ENCODE measurements at regions not wholly inside any gene's neighbourhood (a gene's known extent, or its start where the extent isn't known, plus 50 kb on each side); places are given as distances from the start of the nearest gene placed in this dataset.

GRCh38 chr3:66142079-66142478 is 78.7 kb upstream of the SLC25A26 start:
- no peaks in the 10 kb centered on the region for H3K36me3 ChIP-seq (ENCODE audit: insufficient read depth, low read length)
- H3K9me3 ChIP-seq (ENCODE audit: low read length) = no peaks in the 10 kb centered on the region
- no peaks in the 10 kb centered on the region for H3K27me3 ChIP-seq (ENCODE audit: insufficient read depth, low read depth, low read length)
- no peaks in the 10 kb centered on the region for H4K20me1 ChIP-seq (ENCODE audit: insufficient read depth)
- no peak overlapping the region for H3K4me2 ChIP-seq (ENCODE audit: low read length)
- no peaks in the 10 kb centered on the region for H3F3A ChIP-seq (ENCODE audit: insufficient read depth, low read length, poor library complexity, severe bottlenecking)
- H3K79me2 ChIP-seq (replicated peaks; ENCODE audit: insufficient read depth, low read length) = no peaks in the 10 kb centered on the region
- TF ChIP-seq, protein P1, sequence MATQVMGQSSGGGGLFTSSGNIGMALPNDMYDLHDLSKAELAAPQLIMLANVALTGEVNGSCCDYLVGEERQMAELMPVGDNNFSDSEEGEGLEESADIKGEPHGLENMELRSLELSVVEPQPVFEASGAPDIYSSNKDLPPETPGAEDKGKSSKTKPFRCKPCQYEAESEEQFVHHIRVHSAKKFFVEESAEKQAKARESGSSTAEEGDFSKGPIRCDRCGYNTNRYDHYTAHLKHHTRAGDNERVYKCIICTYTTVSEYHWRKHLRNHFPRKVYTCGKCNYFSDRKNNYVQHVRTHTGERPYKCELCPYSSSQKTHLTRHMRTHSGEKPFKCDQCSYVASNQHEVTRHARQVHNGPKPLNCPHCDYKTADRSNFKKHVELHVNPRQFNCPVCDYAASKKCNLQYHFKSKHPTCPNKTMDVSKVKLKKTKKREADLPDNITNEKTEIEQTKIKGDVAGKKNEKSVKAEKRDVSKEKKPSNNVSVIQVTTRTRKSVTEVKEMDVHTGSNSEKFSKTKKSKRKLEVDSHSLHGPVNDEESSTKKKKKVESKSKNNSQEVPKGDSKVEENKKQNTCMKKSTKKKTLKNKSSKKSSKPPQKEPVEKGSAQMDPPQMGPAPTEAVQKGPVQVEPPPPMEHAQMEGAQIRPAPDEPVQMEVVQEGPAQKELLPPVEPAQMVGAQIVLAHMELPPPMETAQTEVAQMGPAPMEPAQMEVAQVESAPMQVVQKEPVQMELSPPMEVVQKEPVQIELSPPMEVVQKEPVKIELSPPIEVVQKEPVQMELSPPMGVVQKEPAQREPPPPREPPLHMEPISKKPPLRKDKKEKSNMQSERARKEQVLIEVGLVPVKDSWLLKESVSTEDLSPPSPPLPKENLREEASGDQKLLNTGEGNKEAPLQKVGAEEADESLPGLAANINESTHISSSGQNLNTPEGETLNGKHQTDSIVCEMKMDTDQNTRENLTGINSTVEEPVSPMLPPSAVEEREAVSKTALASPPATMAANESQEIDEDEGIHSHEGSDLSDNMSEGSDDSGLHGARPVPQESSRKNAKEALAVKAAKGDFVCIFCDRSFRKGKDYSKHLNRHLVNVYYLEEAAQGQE (IDR thresholded peaks at IDR 0.05; ENCODE audit: borderline replicate concordance) = no peak
- TF ChIP-seq SMC3 (conservative IDR thresholded peaks at IDR 0.05; ENCODE audit: poor library complexity) = no peak
- TF ChIP-seq MXI1 (conservative IDR thresholded peaks at IDR 0.05; ENCODE audit: poor library complexity, severe bottlenecking) = no peak
- no peak for TF ChIP-seq EZH2 (IDR thresholded peaks at IDR 0.05; ENCODE audit: borderline replicate concordance, insufficient read depth, low read length, poor library complexity, severe bottlenecking)
- TF ChIP-seq RAD21 (conservative IDR thresholded peaks at IDR 0.05) = no peak
- no peak for TF ChIP-seq EP300 (conservative IDR thresholded peaks at IDR 0.05; ENCODE audit: poor library complexity, severe bottlenecking)
- no peak for TF ChIP-seq POLR2AphosphoS5 (IDR thresholded peaks at IDR 0.05)
- TF ChIP-seq TAF1 (IDR thresholded peaks at IDR 0.05; ENCODE audit: low read depth) = no peak
- TF ChIP-seq, protein P2, sequence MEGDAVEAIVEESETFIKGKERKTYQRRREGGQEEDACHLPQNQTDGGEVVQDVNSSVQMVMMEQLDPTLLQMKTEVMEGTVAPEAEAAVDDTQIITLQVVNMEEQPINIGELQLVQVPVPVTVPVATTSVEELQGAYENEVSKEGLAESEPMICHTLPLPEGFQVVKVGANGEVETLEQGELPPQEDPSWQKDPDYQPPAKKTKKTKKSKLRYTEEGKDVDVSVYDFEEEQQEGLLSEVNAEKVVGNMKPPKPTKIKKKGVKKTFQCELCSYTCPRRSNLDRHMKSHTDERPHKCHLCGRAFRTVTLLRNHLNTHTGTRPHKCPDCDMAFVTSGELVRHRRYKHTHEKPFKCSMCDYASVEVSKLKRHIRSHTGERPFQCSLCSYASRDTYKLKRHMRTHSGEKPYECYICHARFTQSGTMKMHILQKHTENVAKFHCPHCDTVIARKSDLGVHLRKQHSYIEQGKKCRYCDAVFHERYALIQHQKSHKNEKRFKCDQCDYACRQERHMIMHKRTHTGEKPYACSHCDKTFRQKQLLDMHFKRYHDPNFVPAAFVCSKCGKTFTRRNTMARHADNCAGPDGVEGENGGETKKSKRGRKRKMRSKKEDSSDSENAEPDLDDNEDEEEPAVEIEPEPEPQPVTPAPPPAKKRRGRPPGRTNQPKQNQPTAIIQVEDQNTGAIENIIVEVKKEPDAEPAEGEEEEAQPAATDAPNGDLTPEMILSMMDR (IDR thresholded peaks at IDR 0.05; ENCODE audit: poor library complexity, severe bottlenecking) = no peak
- H2AFZ ChIP-seq (ENCODE audit: low read depth, low read length) = no peak overlapping the region
- no peak overlapping the region for H3K4me3 ChIP-seq (ENCODE audit: low read length)
- no peak overlapping the region for H3K9ac ChIP-seq (ENCODE audit: low read length)
- no peaks in the 10 kb centered on the region for H3K9me2 ChIP-seq (ENCODE audit: insufficient read depth, low read length)
- no peak overlapping the region for H3K27ac ChIP-seq (ENCODE audit: low read length)

GRCh38 chr3:66140743-66141372 is 79.9 kb upstream of the SLC25A26 start:
- no peaks in the 10 kb centered on the region for H3K36me3 ChIP-seq (ENCODE audit: insufficient read depth, low read length)
- no peaks in the 10 kb centered on the region for H3K79me2 ChIP-seq (replicated peaks; ENCODE audit: insufficient read depth, low read length)
- H3K9ac ChIP-seq (ENCODE audit: low read length) = no peak overlapping the region
- TF ChIP-seq MXI1 (conservative IDR thresholded peaks at IDR 0.05; ENCODE audit: poor library complexity, severe bottlenecking) (no peak), SMC3 (conservative IDR thresholded peaks at IDR 0.05; ENCODE audit: poor library complexity) (no peak), RAD21 (conservative IDR thresholded peaks at IDR 0.05) (no peak), POLR2AphosphoS5 (IDR thresholded peaks at IDR 0.05) (no peak), EP300 (conservative IDR thresholded peaks at IDR 0.05; ENCODE audit: poor library complexity, severe bottlenecking) (no peak), EZH2 (IDR thresholded peaks at IDR 0.05; ENCODE audit: borderline replicate concordance, insufficient read depth, low read length, poor library complexity, severe bottlenecking) (no peak), TAF1 (IDR thresholded peaks at IDR 0.05; ENCODE audit: low read depth) (no peak)
- TF ChIP-seq, protein P2 (IDR thresholded peaks at IDR 0.05; ENCODE audit: poor library complexity, severe bottlenecking) = no peak
- TF ChIP-seq, protein P1 (IDR thresholded peaks at IDR 0.05; ENCODE audit: borderline replicate concordance) = no peak
- no peak overlapping the region for H3K4me3 ChIP-seq (ENCODE audit: low read length)
- H3K9me2 ChIP-seq (ENCODE audit: insufficient read depth, low read length) = no peaks in the 10 kb centered on the region
- H3F3A ChIP-seq (ENCODE audit: insufficient read depth, low read length, poor library complexity, severe bottlenecking) = no peaks in the 10 kb centered on the region
- H3K27ac ChIP-seq (ENCODE audit: low read length) = no peak overlapping the region
- H2AFZ ChIP-seq (ENCODE audit: low read depth, low read length) = no peak overlapping the region
- no peak overlapping the region for H3K4me2 ChIP-seq (ENCODE audit: low read length)
- H3K27me3 ChIP-seq (ENCODE audit: insufficient read depth, low read depth, low read length) = no peaks in the 10 kb centered on the region
- H4K20me1 ChIP-seq (ENCODE audit: insufficient read depth) = no peaks in the 10 kb centered on the region
- no peaks in the 10 kb centered on the region for H3K9me3 ChIP-seq (ENCODE audit: low read length)

Measured in neural cell (in vitro differentiated cells).